ENCODE measurements at regions not wholly inside any gene's neighbourhood (a gene's known extent, or its start where the extent isn't known, plus 50 kb on each side); places are given as distances from the start of the nearest gene placed in this dataset.
"Not testable (repeated sequence)": the region's sequence is repeated elsewhere in the genome, so short reads cannot be mapped to it uniquely, and the experiment has no call there.

GRCh38 chr16:22710326-22710725, 103.6 kb upstream of the HS3ST2 start:
- H3K36me3 ChIP-seq (ENCODE audit: control insufficient read depth in 3 of 3, insufficient read depth in 2 of 3, low read depth in 1 of 3, low read length in 3 of 3): no peaks in the 10 kb centered on the region
- no peak for DNase-seq
- H3K4me3 ChIP-seq (ENCODE audit: low read depth in 1 of 3, low read length in 3 of 3): no peak overlapping the region
- peaks cover 0 to 28% of the 10 kb centered on the region in 2 donors for H3K9me3 ChIP-seq (ENCODE audit: control insufficient read depth in 2 of 2, insufficient read depth in 1 of 2, low read depth in 1 of 2, low read length in 1 of 2)
- 78 to 81% (median 79%) methylated on average over 1 of the region's 1 CpG for WGBS, 3 donors
- no peaks in the 10 kb centered on the region for H3K27me3 ChIP-seq (ENCODE audit: control insufficient read depth in 3 of 3, insufficient read depth in 3 of 3, low read length in 3 of 3)
- H3K4me1 ChIP-seq (ENCODE audit: control insufficient read depth in 3 of 3, insufficient read depth in 2 of 3, low read depth in 1 of 3, low read length in 2 of 3): no peaks in the 10 kb centered on the region
- no peak overlapping the region for H3K27ac ChIP-seq (ENCODE audit: low read depth in 1 of 3, low read length in 2 of 3)
- no peak for FAIRE-seq

- no peaks in the 10 kb centered on the region for H3K36me3 ChIP-seq (ENCODE audit: control insufficient read depth in 3 of 3, insufficient read depth in 2 of 3, low read depth in 1 of 3, low read length in 3 of 3)
- no peak for FAIRE-seq
- no peak overlapping the region for H3K4me3 ChIP-seq (ENCODE audit: low read depth in 1 of 3, low read length in 3 of 3)
- 84 to 97% (median 97%) methylated on average over 2 of the region's 2 CpGs for WGBS, 3 donors
- H3K9me3 ChIP-seq (ENCODE audit: control insufficient read depth in 2 of 2, insufficient read depth in 1 of 2, low read depth in 1 of 2, low read length in 1 of 2): peaks cover 0 to 28% of the 10 kb centered on the region in 2 donors
- no peaks in the 10 kb centered on the region for H3K4me1 ChIP-seq (ENCODE audit: control insufficient read depth in 3 of 3, insufficient read depth in 2 of 3, low read depth in 1 of 3, low read length in 2 of 3)
- no peaks in the 10 kb centered on the region for H3K27me3 ChIP-seq (ENCODE audit: control insufficient read depth in 3 of 3, insufficient read depth in 3 of 3, low read length in 3 of 3)
- H3K27ac ChIP-seq (ENCODE audit: low read depth in 1 of 3, low read length in 2 of 3): no peak overlapping the region
- no peak for DNase-seq
Observed at GRCh38 chr16:22711847-22712246, 102.1 kb upstream of the HS3ST2 start.

DNA sequence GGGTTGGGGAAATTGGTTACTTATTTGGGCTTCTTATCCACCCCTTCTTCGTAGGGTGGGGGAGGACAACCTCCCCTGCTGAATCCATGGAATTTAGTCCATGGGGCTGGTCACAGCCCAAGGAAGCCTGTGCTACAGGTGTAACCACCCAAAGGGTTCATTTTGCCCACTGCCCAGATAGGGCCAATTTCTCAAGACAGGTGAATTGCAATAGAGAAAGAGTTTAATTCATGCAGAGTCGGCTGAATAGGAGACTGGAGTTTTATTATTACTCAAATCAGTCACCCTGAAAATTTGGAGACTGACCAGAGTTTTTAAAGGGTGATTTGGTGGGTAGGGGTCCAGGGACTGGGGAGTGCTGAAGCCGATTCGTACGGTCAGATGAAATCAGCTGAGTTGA, 101.5 kb upstream of the HS3ST2 start:
- H3K4me1 ChIP-seq (ENCODE audit: control insufficient read depth in 3 of 3, insufficient read depth in 2 of 3, low read depth in 1 of 3, low read length in 2 of 3): no peaks in the 10 kb centered on the region
- no peak for FAIRE-seq
- no peaks in the 10 kb centered on the region for H3K27me3 ChIP-seq (ENCODE audit: control insufficient read depth in 3 of 3, insufficient read depth in 3 of 3, low read length in 3 of 3)
- H3K9me3 ChIP-seq (ENCODE audit: control insufficient read depth in 2 of 2, insufficient read depth in 1 of 2, low read depth in 1 of 2, low read length in 1 of 2): peaks cover 0 to 28% of the 10 kb centered on the region in 2 donors
- no peak overlapping the region for H3K4me3 ChIP-seq (ENCODE audit: low read depth in 1 of 3, low read length in 3 of 3)
- DNase-seq: no peak
- H3K36me3 ChIP-seq (ENCODE audit: control insufficient read depth in 3 of 3, insufficient read depth in 2 of 3, low read depth in 1 of 3, low read length in 3 of 3): no peaks in the 10 kb centered on the region
- H3K27ac ChIP-seq (ENCODE audit: low read depth in 1 of 3, low read length in 2 of 3): no peak overlapping the region
- WGBS, 3 donors: 86 to 89% (median 89%) methylated on average over 5 of the region's 5 CpGs

DNA sequence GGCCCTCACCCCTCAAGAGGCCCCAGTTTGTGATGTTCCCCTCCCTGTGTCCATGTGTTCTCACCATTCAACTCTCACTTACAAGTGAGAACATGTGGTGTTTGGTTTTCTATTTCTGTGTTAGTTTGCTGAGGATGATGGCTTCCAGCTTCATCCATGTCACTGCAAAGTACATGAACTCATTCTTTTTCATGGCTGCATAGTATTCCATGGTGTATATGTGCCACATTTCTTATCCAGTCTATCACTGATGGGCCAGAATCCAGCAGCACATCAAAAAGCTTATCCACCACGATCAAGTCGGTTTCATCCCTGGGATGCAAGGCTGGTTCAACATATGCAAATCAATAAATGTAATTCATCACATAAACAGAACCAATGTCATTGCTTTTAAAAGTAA, 95.4 kb upstream of the HS3ST2 start:
- not testable (repeated sequence) for H3K27me3 ChIP-seq (ENCODE audit: control insufficient read depth in 3 of 3, insufficient read depth in 3 of 3, low read length in 3 of 3); H3K9me3 ChIP-seq (ENCODE audit: control insufficient read depth in 2 of 2, insufficient read depth in 1 of 2, low read depth in 1 of 2, low read length in 1 of 2); DNase-seq; H3K36me3 ChIP-seq (ENCODE audit: control insufficient read depth in 3 of 3, insufficient read depth in 2 of 3, low read depth in 1 of 3, low read length in 3 of 3); H3K4me3 ChIP-seq (ENCODE audit: low read depth in 1 of 3, low read length in 3 of 3); FAIRE-seq; H3K27ac ChIP-seq (ENCODE audit: low read depth in 1 of 3, low read length in 2 of 3); H3K4me1 ChIP-seq (ENCODE audit: control insufficient read depth in 3 of 3, insufficient read depth in 2 of 3, low read depth in 1 of 3, low read length in 2 of 3)
- WGBS, 3 donors: 84 to 90% (median 89%) methylated on average over 2 of the region's 2 CpGs

GRCh38 chr16:22719945-22720344, 94.0 kb upstream of the HS3ST2 start:
- no peaks in the 10 kb centered on the region for H3K9me3 ChIP-seq (ENCODE audit: control insufficient read depth in 2 of 2, insufficient read depth in 1 of 2, low read depth in 1 of 2, low read length in 1 of 2)
- DNase-seq: no peak
- H3K36me3 ChIP-seq (ENCODE audit: control insufficient read depth in 3 of 3, insufficient read depth in 2 of 3, low read depth in 1 of 3, low read length in 3 of 3): no peaks in the 10 kb centered on the region
- no peaks in the 10 kb centered on the region for H3K27me3 ChIP-seq (ENCODE audit: control insufficient read depth in 3 of 3, insufficient read depth in 3 of 3, low read length in 3 of 3)
- no peak for FAIRE-seq
- no peak overlapping the region for H3K4me3 ChIP-seq (ENCODE audit: low read depth in 1 of 3, low read length in 3 of 3)
- WGBS, 3 donors: 48 to 50% (median 50%) methylated on average over 4 of the region's 4 CpGs
- no peak overlapping the region for H3K27ac ChIP-seq (ENCODE audit: low read depth in 1 of 3, low read length in 2 of 3)
- no peaks in the 10 kb centered on the region for H3K4me1 ChIP-seq (ENCODE audit: control insufficient read depth in 3 of 3, insufficient read depth in 2 of 3, low read depth in 1 of 3, low read length in 2 of 3)

DNA sequence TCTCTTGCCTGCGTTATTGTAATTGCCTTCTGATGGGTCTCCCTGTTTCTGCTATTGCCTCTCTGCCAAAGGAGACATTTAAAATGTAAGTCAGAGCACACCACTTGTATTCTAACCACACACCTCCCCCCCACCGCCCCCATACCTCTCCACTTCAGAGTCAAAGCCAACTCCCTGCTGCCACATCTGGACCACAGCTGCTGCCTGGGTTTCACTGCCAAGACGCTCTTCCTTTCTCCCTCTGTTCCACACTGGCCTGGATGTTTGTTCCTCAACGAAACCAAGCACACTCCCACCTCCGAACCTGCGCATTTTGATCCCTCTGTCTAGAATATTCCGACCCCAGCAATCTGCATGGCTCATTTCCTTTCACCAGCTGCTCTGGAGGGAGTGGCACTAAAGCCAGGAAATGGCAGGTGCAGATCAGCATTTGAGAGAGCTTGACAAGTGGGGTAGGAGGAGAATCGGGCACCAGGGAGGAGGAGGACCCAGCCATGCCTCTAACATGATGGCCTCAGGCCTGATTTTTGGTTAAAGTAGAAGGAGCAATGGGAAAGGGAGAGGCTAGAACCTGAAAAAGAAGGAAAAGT, 92.4 kb upstream of the HS3ST2 start:
- no peaks in the 10 kb centered on the region for H3K27me3 ChIP-seq (ENCODE audit: control insufficient read depth in 3 of 3, insufficient read depth in 3 of 3, low read length in 3 of 3)
- no peaks in the 10 kb centered on the region for H3K4me1 ChIP-seq (ENCODE audit: control insufficient read depth in 3 of 3, insufficient read depth in 2 of 3, low read depth in 1 of 3, low read length in 2 of 3)
- no peak overlapping the region for H3K4me3 ChIP-seq (ENCODE audit: low read depth in 1 of 3, low read length in 3 of 3)
- no peak for FAIRE-seq
- no peak for DNase-seq
- H3K27ac ChIP-seq (ENCODE audit: low read depth in 1 of 3, low read length in 2 of 3): no peak overlapping the region
- H3K9me3 ChIP-seq (ENCODE audit: control insufficient read depth in 2 of 2, insufficient read depth in 1 of 2, low read depth in 1 of 2, low read length in 1 of 2): no peaks in the 10 kb centered on the region
- WGBS, 3 donors: 57 to 70% (median 62%) methylated on average over 8 of the region's 8 CpGs
- H3K36me3 ChIP-seq (ENCODE audit: control insufficient read depth in 3 of 3, insufficient read depth in 2 of 3, low read depth in 1 of 3, low read length in 3 of 3): no peaks in the 10 kb centered on the region

GRCh38 chr16:22722551-22723541, 91.1 kb upstream of the HS3ST2 start:
- not testable (repeated sequence) for H3K36me3 ChIP-seq (ENCODE audit: control insufficient read depth in 3 of 3, insufficient read depth in 2 of 3, low read depth in 1 of 3, low read length in 3 of 3); H3K9me3 ChIP-seq (ENCODE audit: control insufficient read depth in 2 of 2, insufficient read depth in 1 of 2, low read depth in 1 of 2, low read length in 1 of 2); H3K27me3 ChIP-seq (ENCODE audit: control insufficient read depth in 3 of 3, insufficient read depth in 3 of 3, low read length in 3 of 3); DNase-seq; H3K27ac ChIP-seq (ENCODE audit: low read depth in 1 of 3, low read length in 2 of 3); H3K4me1 ChIP-seq (ENCODE audit: control insufficient read depth in 3 of 3, insufficient read depth in 2 of 3, low read depth in 1 of 3, low read length in 2 of 3); FAIRE-seq; H3K4me3 ChIP-seq (ENCODE audit: low read depth in 1 of 3, low read length in 3 of 3)
- 90 to 92% (median 90%) methylated on average over 35 to 48 of the region's 48 CpGs for WGBS, 3 donors

GRCh38 chr16:22726868-22727267, 87.1 kb upstream of the HS3ST2 start:
- 61 to 64% (median 62%) methylated on average over 1 of the region's 1 CpG for WGBS, 3 donors

More at GRCh38 chr16:22726868-22727267, 87.1 kb upstream of the HS3ST2 start:
- H3K27ac ChIP-seq (ENCODE audit: low read depth in 1 of 3, low read length in 2 of 3): no peak overlapping the region
- H3K27me3 ChIP-seq (ENCODE audit: control insufficient read depth in 3 of 3, insufficient read depth in 3 of 3, low read length in 3 of 3): peaks cover 0 to 3% (median 0%) of the 10 kb centered on the region in 3 donors
- no peaks in the 10 kb centered on the region for H3K9me3 ChIP-seq (ENCODE audit: control insufficient read depth in 2 of 2, insufficient read depth in 1 of 2, low read depth in 1 of 2, low read length in 1 of 2)
- no peak for FAIRE-seq
- no peak overlapping the region for H3K4me3 ChIP-seq (ENCODE audit: low read depth in 1 of 3, low read length in 3 of 3)
- no peaks in the 10 kb centered on the region for H3K4me1 ChIP-seq (ENCODE audit: control insufficient read depth in 3 of 3, insufficient read depth in 2 of 3, low read depth in 1 of 3, low read length in 2 of 3)
- H3K36me3 ChIP-seq (ENCODE audit: control insufficient read depth in 3 of 3, insufficient read depth in 2 of 3, low read depth in 1 of 3, low read length in 3 of 3): no peaks in the 10 kb centered on the region
- no peak for DNase-seq

Data from small intestine (tissue), 7 donors.